Adrenal gland (tissue), 5 donors: ENCODE measurements at regions not wholly inside any gene's neighbourhood (a gene's known extent, or its start where the extent isn't known, plus 50 kb on each side); places are given as distances from the start of the nearest gene placed in this dataset.

ENCODE experiments used
- CTCF ChIP-seq, 6 experiments: fragments of 450-650 bp in 4 of 6; fragments of 200-600 bp in 2 of 6; sonication (generic) in 1 of 6; IDR thresholded peaks; 1 replicate in 5 of 6; 2 replicates in 1 of 6; pipeline versions ENCODE4 v1.5.1 to v1.8.0; 2016 to 2021; ENCODE audit warnings: antibody characterized with exemption in 6 of 6, mild to moderate bottlenecking in 2 of 6, moderate library complexity in 1 of 6
- POLR2A ChIP-seq, 2 donors: fragments of 450-650 bp; IDR thresholded peaks; one replicate each; pipeline ENCODE4 v1.6.1; 2017; ENCODE audit warnings: antibody characterized with exemption in 2 of 2, mild to moderate bottlenecking in 2 of 2, moderate library complexity in 1 of 2
- donor health status: DM: no; HTN: no; CAD: no.

- TF ChIP-seq CTCF (IDR thresholded peaks at IDR 0.05) (no peak), POLR2A (IDR thresholded peaks at IDR 0.05) (no peak)
Measured at GRCh38 chr3:127107491-127108375, 85.2 kb upstream of the PRR23E start.
